ENCODE measurements at regions not wholly inside any gene's neighbourhood (a gene's known extent, or its start where the extent isn't known, plus 50 kb on each side); places are given as distances from the start of the nearest gene placed in this dataset.

DNA sequence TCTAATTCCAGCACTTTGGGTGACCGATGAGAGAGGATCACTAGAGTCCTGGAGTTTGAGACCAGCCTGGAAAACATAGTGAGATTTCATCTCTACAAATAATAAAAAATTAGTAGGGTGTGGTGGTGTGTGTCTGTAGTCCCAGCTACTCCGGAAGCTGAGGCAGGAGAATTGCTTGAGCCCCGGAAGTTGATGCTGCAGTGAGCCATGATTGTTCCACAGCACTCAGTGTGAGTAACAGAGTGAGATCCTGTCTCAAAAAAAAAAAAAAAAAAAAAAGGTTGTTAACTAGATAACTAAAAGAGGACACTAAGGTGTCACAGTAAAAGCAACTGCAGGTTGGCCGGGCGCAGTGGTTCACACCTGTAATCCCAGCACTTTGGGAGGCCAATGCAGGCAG is 121.3 kb upstream of the MAX start:
- no peak for DNase-seq (ENCODE audit: low read depth)

- DNase-seq (ENCODE audit: low read depth): peak; percentile 54
These were observed 122.5 kb upstream of the MAX start for GRCh38 chr14:65224799-65225198.

DNA sequence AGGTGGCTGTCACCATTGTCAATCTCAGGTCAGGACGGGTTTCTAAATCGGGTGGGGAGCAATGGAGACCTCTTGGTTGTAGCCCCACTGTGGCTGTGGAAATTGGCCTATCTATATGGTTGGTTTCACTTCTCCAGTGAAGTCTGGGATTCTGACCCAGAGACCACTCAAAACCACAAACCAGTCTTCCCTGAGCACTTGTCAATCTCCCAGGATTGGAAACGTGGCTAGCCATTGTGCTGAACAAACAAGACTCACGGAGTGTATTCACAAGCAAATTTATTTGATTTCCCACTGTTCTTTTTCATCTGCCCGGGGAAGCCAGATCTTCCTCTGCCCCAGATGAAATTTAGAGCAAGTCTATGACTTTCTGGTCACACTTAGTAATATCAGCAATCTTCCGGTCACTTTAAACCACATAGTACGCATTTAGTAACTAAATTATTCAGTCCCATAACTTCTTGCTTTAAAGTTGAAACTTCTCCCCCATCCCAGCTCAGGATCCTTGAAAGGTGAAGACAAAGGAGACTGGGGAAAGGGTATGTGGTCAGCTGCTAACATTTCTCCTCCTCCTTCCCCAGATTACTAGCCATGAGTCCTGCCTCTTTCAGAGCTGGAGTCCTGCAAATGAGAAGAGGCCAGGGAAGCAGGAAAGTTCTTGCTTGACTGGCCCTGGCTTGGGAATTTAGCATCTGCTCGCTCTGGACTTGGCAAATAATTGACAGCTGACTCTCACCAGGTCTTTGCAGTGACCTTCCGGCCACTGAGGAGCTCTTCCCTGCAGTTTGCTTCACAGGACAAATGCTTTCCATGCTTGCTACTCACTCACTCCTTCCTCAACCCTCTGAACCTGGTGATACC is 123.2 kb upstream of the MAX start:
- no peak for DNase-seq (ENCODE audit: low read depth)

GRCh38 chr14:65226824-65227604 is 124.7 kb upstream of the MAX start:
- DNase-seq (ENCODE audit: low read depth): peak; percentile 40

- DNase-seq (ENCODE audit: low read depth): peak; percentile 47
These were observed 126.1 kb upstream of the MAX start for GRCh38 chr14:65228436-65228835.

- no peak for DNase-seq (ENCODE audit: low read depth)
These were observed 126.8 kb upstream of the MAX start for GRCh38 chr14:65228956-65229747.

GRCh38 chr14:65229748-65230728 is 127.7 kb upstream of the MAX start:
- peak; percentile 80 for DNase-seq (ENCODE audit: low read depth)

DNA sequence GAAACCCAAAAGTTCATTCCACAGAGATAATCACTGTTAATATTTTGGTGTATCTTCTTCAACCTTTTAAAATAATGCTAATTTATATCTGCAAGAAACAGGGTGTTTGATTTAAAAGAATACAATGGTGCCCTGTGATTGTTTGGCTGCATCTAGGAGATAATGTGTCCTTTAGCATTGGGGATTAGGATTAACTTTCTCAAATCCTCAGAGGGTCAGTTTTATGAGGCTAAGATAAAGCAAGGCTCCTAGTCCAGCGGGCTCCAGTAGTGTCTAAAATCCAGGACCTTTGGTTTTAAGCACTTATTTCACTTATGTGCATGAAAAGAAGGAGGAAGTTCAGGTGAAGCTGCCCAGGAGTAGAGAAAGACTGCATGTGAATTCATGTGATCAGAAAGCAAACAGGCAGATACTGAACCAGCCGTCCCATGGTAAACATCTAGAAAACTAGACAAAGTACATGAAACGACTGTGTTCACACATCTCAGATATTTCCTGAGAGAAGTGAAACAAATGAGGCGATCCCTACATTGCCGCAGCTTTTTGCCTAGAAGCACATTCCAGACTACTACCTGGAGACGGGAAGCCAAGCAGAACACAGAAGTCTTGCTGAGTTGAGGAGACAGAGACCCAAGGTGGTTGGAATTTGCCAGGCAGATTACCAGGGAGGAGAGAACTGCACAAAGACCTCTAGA is 129.1 kb upstream of the MAX start:
- no peak for DNase-seq (ENCODE audit: low read depth)

DNA sequence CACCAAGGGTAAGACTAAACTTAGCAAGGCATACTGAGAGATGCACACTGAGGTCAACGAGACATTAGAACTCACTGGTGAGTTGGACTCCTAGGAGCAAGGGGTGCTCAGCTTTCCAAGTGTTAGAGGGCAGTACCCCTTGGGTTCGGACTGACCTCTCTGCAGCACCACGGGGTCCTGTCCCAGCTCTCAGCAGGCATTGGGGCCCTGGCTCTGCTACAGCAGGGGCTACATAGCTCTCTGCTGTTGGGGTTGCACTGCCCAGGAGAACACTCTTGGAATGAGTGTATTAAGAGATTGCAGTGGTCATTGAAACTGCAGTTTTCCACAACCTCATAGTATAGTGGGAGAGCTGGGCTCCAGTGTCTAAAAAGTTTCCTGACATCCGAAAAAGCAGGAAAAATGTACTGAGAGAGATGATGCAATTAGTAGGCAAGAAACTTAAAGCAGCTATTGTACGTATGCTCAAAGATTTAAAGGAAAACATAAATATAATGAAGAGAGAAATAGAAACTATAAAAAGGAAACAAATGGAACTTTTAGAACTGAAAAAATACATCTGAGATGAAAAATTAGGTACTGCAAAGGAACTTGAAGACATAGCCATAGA is 132.5 kb upstream of the MAX start:
- no peak for DNase-seq (ENCODE audit: low read depth)

DNA sequence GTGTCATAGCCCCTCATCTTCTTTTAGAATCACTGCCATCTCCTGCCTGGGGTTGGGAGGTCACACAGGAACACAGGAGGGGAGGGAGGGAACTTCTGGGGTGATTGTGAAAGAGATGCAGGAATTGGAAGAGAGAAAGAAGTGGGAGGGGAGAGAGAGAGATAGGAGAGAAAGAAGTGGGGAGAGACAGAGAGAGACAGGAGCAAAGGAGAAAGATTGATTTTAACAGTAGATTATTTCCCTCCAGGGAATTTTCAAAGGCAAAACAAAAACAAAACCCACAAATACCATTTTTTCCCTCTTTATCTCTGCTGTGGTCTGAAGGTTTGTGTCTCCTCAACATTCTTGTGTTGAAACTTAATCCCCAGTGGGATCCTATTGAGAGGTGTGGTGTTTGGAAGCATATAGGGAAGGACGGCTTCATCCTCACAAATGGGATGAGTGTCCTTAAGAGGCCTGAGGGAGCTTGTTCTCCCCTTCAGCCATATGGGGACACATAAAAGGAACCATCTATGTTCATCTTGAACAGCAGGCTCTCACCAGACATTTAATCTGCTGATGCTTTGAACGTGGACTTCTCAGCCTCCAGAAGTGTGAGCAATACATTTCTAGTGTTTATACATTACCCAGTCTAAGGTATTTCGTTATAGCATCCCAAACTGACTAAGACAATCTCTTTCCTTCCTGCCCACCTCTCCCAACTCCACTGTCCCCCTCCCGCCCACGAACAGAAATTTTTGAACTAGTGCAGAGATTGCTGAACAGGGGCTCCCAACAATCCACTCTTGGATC is 134.9 kb upstream of the MAX start:
- peak; percentile 75 for DNase-seq (ENCODE audit: low read depth)

DNA sequence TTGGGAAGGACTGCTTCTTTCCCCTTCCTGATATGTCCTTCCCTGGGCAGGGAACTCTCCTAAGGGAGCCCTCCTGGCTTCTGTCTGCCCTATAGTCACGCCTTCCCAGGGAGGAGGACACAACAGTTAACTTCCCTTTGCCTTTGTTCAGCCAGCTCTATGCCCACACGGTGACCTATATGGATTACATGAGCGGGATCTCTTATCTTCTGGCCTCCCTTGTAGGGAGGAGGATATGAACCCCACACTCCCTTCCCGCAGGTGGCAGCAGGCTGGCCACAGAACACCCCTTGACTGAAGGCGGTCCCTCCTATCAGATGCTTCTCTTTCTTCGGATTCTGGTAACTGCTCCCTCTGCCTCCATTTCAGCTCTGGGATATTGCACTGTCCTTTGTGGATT is 135.6 kb upstream of the MAX start:
- no peak for DNase-seq (ENCODE audit: low read depth)

DNA sequence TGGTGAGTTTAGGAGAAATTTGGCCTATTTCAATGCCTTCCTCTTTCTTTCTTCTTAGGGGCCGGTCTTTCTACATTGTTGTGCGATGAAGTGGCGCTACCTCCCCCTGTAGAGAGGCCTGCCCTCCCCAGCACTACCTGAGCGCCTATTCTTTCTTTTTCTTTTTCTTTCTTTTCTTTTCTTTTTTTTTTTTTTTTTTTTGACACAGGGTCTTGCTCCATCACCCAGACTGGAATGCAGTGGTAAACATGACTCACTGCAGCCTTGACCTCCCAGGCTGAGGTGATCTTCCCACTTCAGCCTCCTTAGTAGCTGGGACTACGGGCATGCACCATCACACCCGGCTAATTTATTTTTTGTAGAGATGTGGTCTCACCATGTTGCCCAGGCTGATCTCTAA is 136.1 kb upstream of the MAX start:
- DNase-seq (ENCODE audit: low read depth): peak; percentile 90

- peak; percentile 80 for DNase-seq (ENCODE audit: low read depth)
These were observed 137.0 kb upstream of the MAX start for GRCh38 chr14:65239143-65239937.

DNA sequence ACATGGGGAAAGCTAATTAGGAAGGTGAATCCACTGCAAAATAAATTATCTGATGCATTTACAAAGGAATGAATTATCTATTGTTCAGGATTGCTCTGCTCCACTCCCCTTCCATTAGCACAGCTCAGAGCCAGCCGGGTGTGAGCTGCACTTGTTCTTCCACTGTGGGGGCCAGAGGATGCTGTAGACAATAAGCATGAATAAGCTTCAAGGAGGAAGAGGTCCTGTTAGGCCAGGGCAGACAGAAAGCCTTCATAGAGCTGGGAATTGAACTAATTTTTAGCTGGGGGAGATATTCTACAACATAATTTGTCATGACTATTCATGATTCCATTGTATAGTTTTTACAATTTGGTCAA is 137.6 kb upstream of the MAX start:
- DNase-seq (ENCODE audit: low read depth): no peak

- no peak for DNase-seq (ENCODE audit: low read depth)
These were observed 138.9 kb upstream of the MAX start for GRCh38 chr14:65241125-65241752.

DNA sequence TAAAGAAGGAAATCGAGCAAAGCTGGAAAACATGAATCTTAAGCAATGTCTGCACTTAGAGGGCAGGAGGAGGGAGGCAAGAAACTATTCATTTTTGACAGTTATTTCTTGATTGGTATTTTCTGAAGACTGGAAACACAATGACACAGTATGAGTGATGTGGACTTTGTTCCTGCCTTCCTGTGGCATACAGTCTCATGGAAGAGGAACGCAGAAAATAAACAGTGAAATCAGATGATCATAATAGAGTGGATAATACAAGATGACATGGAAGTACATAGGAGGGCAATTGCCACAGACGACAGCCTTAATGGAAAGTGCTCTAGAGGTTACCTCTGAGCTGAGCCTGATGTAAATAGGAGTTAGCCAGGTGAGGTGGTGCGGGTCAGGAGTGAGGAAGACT is 140.4 kb upstream of the MAX start:
- no peak for DNase-seq (ENCODE audit: low read depth)

GRCh38 chr14:65243766-65244442 is 141.6 kb upstream of the MAX start:
- no peak for DNase-seq (ENCODE audit: low read depth)
